NCI-H526 (cell line): ENCODE measurements at regions not wholly inside any gene's neighbourhood (a gene's known extent, or its start where the extent isn't known, plus 50 kb on each side); places are given as distances from the start of the nearest gene placed in this dataset.

Experiments used
- DNase-seq, 2 experiments: peaks; one replicate each; lab custom pipeline; 2025; lab: John Stamatoyannopoulos, UW

DNA sequence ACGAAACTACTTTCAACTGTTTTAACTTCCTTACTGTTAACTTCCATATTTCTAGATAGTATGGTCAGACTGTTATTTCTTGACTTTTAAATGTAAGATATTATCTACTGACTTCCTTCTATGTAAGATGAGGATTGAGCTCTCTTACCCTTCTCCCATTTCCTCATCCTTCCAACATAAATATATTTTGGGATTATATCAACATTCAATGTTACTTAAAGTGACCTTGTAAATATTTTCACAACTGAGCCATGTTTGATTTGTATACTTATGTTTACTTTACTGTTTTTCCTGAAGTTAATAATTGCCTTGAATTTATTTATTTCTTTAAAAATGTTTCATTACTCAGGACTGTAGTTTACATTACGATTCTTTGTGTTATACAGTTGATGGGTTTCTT lies 148.7 kb downstream of the ZIC5 start:
- no peak for DNase-seq

- DNase-seq: no peak
Observed at GRCh38 chr13:99821741-99822140, 149.8 kb downstream of the ZIC5 start.

DNA sequence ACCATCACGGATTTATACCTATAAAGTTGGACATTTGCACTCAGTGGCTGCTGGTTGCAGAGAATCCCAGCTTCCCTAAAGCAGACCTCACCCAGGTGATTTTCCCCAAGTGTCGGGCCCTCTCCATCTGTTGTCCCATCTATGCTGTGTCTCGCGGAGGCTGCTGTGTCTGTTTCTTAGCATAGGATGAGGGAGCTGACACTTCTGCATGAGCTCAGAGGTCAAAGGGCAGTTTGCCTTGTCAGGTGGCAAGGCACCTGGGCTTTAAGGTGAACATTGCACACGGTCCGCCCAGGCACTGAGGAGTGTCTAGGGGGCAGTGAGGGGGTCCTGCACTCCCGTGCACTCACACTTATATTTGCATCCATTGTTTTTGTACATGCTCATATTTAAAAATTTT lies 151.6 kb downstream of the ZIC5 start:
- DNase-seq: no peak

- no peak for DNase-seq
Observed at GRCh38 chr13:99816321-99816720, 155.2 kb downstream of the ZIC5 start.

DNA sequence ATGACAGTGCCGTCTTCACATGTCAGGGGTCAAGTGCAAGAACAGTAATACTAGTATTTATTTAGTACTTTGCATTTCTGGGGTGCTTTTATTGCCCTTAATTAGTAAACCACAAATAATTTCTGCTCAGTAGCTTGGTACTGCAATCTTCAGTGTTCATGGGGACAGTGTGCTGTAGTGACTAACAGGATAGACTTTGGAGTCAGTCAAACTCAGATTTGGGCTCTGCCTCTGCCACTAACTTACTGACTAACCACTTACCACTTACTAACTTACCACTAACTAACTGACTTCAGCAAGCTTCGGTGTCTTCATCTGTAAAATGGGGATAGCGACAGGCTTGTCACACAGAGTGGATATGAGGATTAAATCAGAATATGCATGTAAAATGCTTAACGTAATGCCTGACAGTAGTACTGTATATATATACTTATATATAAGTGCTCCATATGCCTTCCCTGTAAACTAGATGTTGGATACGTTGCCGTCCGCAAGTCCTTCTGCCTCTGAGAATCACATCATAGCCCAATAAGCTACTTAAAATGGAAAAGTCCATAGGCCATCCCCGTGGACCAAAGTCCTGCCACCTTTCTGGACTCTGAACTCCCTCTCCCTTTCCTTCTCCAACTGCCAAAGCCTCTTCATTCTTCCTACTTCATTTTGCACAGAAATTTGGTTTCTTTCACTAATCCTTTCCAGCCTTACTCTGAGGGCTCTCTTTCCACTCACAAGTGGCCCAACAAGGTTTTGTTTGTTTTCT lies 158.1 kb downstream of the ZIC5 start:
- DNase-seq: peak; percentile 5 to 17

GRCh38 chr13:99812625-99813024 lies 158.9 kb downstream of the ZIC5 start:
- DNase-seq: no peak

- DNase-seq: no peak
Observed at GRCh38 chr13:99811067-99811700, 160.4 kb downstream of the ZIC5 start.

DNA sequence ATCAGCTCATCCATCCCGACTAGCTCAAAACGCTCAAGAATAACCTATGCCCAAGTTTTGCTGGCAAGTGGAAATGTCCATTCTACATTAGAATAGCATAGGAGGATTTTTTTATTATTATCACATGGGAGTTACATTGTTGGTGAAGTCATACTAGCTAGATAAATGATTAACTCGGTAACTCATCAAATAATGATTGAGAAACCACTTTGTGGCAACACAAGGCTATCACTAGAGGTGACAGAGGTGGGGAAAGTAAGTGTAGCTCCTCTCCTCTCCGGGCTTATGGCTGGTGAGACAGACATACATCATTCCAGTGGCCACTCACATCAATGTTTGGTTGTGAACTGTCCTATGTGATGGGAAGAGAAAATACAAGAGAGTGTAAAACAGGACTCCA lies 161.6 kb downstream of the ZIC5 start:
- no peak for DNase-seq

DNA sequence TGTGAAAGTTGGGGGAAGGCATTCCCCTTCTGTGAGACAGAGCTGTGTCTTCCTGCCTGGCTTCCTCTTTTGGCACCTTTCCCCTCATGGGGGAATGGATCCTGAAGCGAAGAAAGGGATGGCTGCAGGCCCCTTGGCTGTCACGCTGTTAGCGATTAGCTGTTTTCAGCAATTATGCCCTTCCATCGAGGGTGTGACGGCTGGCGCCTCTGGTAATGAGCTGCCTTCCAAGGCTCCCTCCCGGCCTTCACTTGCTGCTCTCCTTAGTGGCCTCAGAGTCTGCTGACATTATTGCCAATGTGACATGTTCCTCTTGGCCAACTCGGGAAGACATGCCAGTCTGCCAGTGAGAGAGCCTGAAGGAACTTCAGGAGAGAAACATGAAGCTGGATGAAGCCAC lies 162.1 kb downstream of the ZIC5 start:
- no peak for DNase-seq

- DNase-seq: no peak
Observed at GRCh38 chr13:99808786-99809185, 162.8 kb downstream of the ZIC5 start.

DNA sequence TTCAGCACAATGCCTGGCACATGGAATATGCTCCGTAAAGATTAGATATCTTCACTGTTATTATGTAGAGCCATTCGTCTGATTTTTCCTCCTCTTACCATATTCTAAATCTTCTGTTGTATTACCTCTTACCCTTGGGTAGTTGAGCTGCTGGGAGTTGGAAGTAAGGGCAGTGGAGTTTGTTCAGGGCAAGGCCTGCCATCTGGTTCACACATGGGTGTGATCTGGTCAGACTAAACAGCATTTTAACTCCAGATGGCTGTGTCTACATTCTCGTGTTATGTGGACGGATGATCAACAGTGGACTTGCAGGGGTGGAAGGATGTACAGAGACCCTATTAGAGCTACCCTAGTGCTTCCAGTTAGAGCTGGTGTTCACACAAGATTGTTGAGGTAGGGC lies 164.9 kb downstream of the ZIC5 start:
- DNase-seq: no peak

- DNase-seq: no peak
Observed at GRCh38 chr13:99805361-99805760, 166.2 kb downstream of the ZIC5 start.

GRCh38 chr13:99803141-99803540 lies 168.4 kb downstream of the ZIC5 start:
- DNase-seq: peak in 1 of 2 experiments; percentile 25

GRCh38 chr13:99802416-99802815 lies 169.2 kb downstream of the ZIC5 start:
- no peak for DNase-seq

DNA sequence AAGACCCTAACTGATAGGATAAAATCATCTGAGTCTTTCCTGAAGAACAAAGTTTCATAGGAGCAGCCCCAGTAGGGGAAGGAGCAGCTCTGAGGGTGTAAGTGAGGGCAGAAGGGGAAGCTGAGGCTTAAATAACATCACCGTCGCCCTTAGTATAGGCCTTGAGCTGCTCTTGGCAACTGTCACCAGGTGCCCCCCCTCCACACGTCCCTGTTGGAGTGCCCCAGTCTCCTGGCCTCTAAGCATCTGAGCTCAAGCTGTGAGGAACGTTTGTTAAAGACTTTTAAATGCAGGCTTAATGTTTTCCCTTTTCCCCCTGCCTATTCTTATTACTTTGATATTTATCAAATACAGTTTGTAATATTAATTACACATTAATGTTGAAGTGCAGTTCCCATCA lies 170.6 kb downstream of the ZIC5 start:
- DNase-seq: no peak

GRCh38 chr13:99800011-99800410 lies 171.6 kb downstream of the ZIC5 start:
- no peak for DNase-seq

- DNase-seq: no peak
Observed at GRCh38 chr13:99798756-99799155, 172.8 kb downstream of the ZIC5 start.

DNA sequence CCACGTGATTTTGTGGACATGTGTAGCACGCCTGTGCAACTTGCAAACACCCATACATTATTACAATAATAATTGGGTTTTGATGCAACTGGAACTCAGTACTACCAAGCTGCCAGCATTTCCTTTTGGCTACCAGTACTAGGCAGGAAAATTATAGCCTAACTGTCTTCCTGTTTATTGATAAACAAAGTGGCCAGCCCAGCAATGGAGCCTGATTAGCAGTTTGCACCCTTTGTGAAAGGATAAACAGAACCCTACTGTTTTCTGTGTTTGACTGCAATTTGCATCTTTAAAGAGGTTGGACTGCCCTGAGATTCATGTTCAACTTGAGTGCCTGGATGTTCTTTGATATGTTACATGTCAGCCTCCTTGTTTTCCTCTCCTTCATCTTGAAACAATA lies 173.9 kb downstream of the ZIC5 start:
- peak; percentile 44 to 57 for DNase-seq

DNA sequence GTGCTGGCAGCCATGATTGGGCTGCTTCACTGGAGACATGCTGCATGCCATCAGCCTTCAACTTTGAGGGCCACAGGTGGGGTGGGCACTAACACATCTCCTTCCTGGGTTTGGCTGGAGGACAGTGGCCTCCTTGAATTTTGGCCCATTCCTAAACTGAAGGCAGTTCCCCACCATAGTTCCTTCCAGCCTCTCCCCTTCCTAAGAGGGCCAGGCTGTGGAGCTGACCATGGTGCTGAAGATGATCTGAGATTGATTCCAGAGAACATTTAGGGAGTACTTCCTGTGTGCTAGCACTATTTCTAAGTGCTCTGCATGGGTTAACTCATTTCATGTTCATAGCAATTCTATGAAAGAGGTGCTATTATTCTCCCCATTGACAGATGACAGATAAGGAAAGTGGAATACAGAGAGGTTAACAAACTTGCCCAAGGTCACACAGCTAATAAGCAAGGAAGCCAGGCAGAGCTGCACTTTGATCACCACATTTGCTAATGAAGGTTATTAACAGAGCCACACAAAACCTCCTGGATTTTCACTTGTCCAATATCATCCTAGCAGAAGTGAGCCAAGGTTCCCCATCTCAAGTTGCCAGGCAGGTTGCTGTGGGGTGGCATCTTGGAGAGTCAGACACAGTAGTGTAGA lies 175.3 kb downstream of the ZIC5 start:
- DNase-seq: no peak

- DNase-seq: no peak
Observed at GRCh38 chr13:99792079-99792921, 179.3 kb downstream of the ZIC5 start.

- no peak for DNase-seq
Observed at GRCh38 chr13:99782669-99783068, 188.9 kb downstream of the ZIC5 start.

- no peak for DNase-seq
Observed at GRCh38 chr13:99778500-99778899, 193.1 kb downstream of the ZIC5 start.
